Erythroblast (primary cell): ENCODE measurements at regions not wholly inside any gene's neighbourhood (a gene's known extent, or its start where the extent isn't known, plus 50 kb on each side); places are given as distances from the start of the nearest gene placed in this dataset.
A peak's percentile ranks its signal among the peaks of the same experiment; 100 is the strongest.

ENCODE experiments used
- DNase-seq, 2 experiments: peaks; one replicate each; lab custom pipeline; 2025; lab: John Stamatoyannopoulos, UW
- GATA1 ChIP-seq: IDR thresholded peaks from 2 replicates; pipeline ENCODE4 v1.6.1; 2011; ENCODE audit warnings: low read depth, mild to moderate bottlenecking, control low read depth, low read length, moderate library complexity
- POLR2A ChIP-seq: IDR thresholded peaks from 2 replicates; pipeline ENCODE4 v1.6.1; 2011; ENCODE audit warnings: mild to moderate bottlenecking, low read length

GRCh38 chr12:89960607-89961394, 252.2 kb upstream of the ATP2B1 start:
- TF ChIP-seq GATA1: no peak
- TF ChIP-seq POLR2A: no peak
- peak in 1 of 2 experiments; percentile 9 for DNase-seq

- TF ChIP-seq POLR2A (no peak), GATA1 (no peak)
- DNase-seq: no peak
These were observed 251.4 kb upstream of the ATP2B1 start for GRCh38 chr12:89960011-89960507.

- no peak for DNase-seq
- TF ChIP-seq GATA1 (no peak), POLR2A (no peak)
These were observed 250.5 kb upstream of the ATP2B1 start for GRCh38 chr12:89959179-89959578.

GRCh38 chr12:89954259-89954658, 245.6 kb upstream of the ATP2B1 start:
- TF ChIP-seq GATA1 (no peak), POLR2A (no peak)
- DNase-seq: no peak

- TF ChIP-seq POLR2A: no peak
- TF ChIP-seq GATA1: no peak
These were observed 243.0 kb upstream of the ATP2B1 start for GRCh38 chr12:89951694-89952060.

GRCh38 chr12:89951050-89951693, 242.5 kb upstream of the ATP2B1 start:
- peak; percentile 7 to 51 for DNase-seq
- TF ChIP-seq GATA1 (no peak), POLR2A (no peak)

More at GRCh38 chr12:89951694-89952060, 243.0 kb upstream of the ATP2B1 start:
- no peak for DNase-seq

GRCh38 chr12:89950421-89950820, 241.8 kb upstream of the ATP2B1 start:
- DNase-seq: no peak
- TF ChIP-seq POLR2A (no peak), GATA1 (no peak)

GRCh38 chr12:89949457-89950195, 241.0 kb upstream of the ATP2B1 start:
- peak; percentile 13 to 26 for DNase-seq
- TF ChIP-seq POLR2A (no peak), GATA1 (no peak)

GRCh38 chr12:89948271-89949175, 239.9 kb upstream of the ATP2B1 start:
- DNase-seq: no peak
- no peak for TF ChIP-seq GATA1
- no peak for TF ChIP-seq POLR2A

GRCh38 chr12:89947437-89948270, 239.0 kb upstream of the ATP2B1 start:
- DNase-seq: peak in 1 of 2 experiments; percentile 5
- TF ChIP-seq POLR2A (no peak), GATA1 (no peak)

- DNase-seq: no peak
- no peak for TF ChIP-seq GATA1
- no peak for TF ChIP-seq POLR2A
These were observed 238.0 kb upstream of the ATP2B1 start for GRCh38 chr12:89946518-89947135.

- TF ChIP-seq POLR2A (no peak), GATA1 (no peak)
- DNase-seq: no peak
These were observed 236.5 kb upstream of the ATP2B1 start for GRCh38 chr12:89945123-89945522.

GRCh38 chr12:89943463-89943862, 234.8 kb upstream of the ATP2B1 start:
- TF ChIP-seq POLR2A (no peak), GATA1 (no peak)
- no peak for DNase-seq
